Chondrocyte (in vitro differentiated cells): ENCODE measurements at regions not wholly inside any gene's neighbourhood (a gene's known extent, or its start where the extent isn't known, plus 50 kb on each side); places are given as distances from the start of the nearest gene placed in this dataset.

Experiments used
- DNase-seq: peaks from one replicate; pipeline ENCODE4 v3.0.0; 2021; ENCODE audit warnings: mixed read lengths, low spot score
- H3K27ac Mint-ChIP-seq: one replicate; pipeline ENCODE4 v1.8.0; 2021; ENCODE audit warnings: mild to moderate bottlenecking, moderate library complexity, mixed read lengths; ENCODE audit not compliant: unreplicated experiment
- H3K27me3 Mint-ChIP-seq: 2 replicates; pipeline ENCODE4 v1.8.0; 2021; ENCODE audit warnings: low read depth, mixed read lengths
- H3K36me3 Mint-ChIP-seq: 2 replicates; pipeline ENCODE4 v1.8.0; 2021; ENCODE audit warnings: low read depth, mixed read lengths
- H3K4me1 Mint-ChIP-seq: 2 replicates; pipeline ENCODE4 v1.8.0; 2021; ENCODE audit warnings: low read depth, mild to moderate bottlenecking, mixed read lengths
- H3K4me3 Mint-ChIP-seq: one replicate; pipeline ENCODE4 v1.8.0; 2021; ENCODE audit warnings: mild to moderate bottlenecking, moderate library complexity, mixed read lengths; ENCODE audit not compliant: unreplicated experiment
- H3K9me3 Mint-ChIP-seq: 2 replicates; pipeline ENCODE4 v1.8.0; 2021; ENCODE audit warnings: low read depth, mixed read lengths
- CTCF ChIP-seq: fragments of 200-600 bp; sonication (generic); IDR thresholded peaks from 2 replicates; pipeline ENCODE4 v1.5.0; 2021; ENCODE audit warnings: antibody characterized with exemption, mild to moderate bottlenecking, moderate library complexity

DNA sequence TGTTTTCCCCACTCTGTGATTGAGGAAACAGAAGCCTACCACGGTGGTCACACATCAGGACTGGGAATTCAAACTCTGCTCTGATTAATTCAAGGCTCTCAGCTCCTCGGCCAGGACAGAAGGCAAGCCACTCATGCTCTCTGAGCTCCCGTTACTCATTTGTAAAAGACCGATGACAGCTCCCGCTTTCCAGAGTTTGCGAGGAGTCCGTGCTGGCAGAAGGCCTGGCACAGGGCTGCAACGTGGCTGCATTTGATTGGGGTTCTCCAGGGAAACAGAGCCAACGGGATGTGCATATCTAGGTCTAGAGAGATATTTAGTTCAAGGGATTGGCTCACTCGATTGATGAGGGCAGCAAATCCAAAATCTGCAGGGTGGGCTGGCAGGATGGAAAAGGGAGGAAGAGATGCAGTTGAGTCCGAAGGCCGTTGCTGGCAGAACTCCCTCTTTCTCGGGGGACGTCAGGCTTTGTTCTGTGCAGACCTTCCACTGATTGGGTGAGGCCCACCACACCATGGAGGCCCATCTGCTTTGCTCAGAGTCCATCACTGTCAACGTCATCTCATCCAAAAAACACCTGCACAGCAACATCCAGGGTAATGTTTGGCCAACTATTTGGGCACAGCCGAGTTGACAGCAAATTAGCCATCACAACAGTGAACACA is 215.5 kb upstream of the RPL38 start:
- no peak overlapping the region for H3K27ac Mint-ChIP-seq
- no peaks in the 10 kb centered on the region for H3K9me3 Mint-ChIP-seq
- no peak overlapping the region for H3K4me3 Mint-ChIP-seq
- H3K27me3 Mint-ChIP-seq: peaks cover 30% of the 10 kb centered on the region
- no peak for DNase-seq
- H3K4me1 Mint-ChIP-seq: no peaks in the 10 kb centered on the region
- no peak for TF ChIP-seq CTCF
- peaks cover 2% of the 10 kb centered on the region for H3K36me3 Mint-ChIP-seq

GRCh38 chr17:73989671-73990070 is 213.8 kb upstream of the RPL38 start:
- no peak for DNase-seq
- peaks cover 25% of the 10 kb centered on the region for H3K27me3 Mint-ChIP-seq
- H3K27ac Mint-ChIP-seq: no peak overlapping the region
- H3K36me3 Mint-ChIP-seq: no peaks in the 10 kb centered on the region
- H3K4me3 Mint-ChIP-seq: no peak overlapping the region
- no peaks in the 10 kb centered on the region for H3K4me1 Mint-ChIP-seq
- TF ChIP-seq CTCF: no peak
- no peaks in the 10 kb centered on the region for H3K9me3 Mint-ChIP-seq

- no peaks in the 10 kb centered on the region for H3K9me3 Mint-ChIP-seq
- TF ChIP-seq CTCF: no peak
- H3K4me3 Mint-ChIP-seq: no peak overlapping the region
- no peak for DNase-seq
- peaks cover 22% of the 10 kb centered on the region for H3K27me3 Mint-ChIP-seq
- no peak overlapping the region for H3K27ac Mint-ChIP-seq
- no peaks in the 10 kb centered on the region for H3K36me3 Mint-ChIP-seq
- no peaks in the 10 kb centered on the region for H3K4me1 Mint-ChIP-seq
Observed at GRCh38 chr17:73990290-73990689, 213.2 kb upstream of the RPL38 start.

GRCh38 chr17:73991260-73991659 is 212.2 kb upstream of the RPL38 start:
- H3K4me1 Mint-ChIP-seq: no peaks in the 10 kb centered on the region
- H3K27ac Mint-ChIP-seq: no peak overlapping the region
- TF ChIP-seq CTCF: no peak
- DNase-seq: no peak
- H3K36me3 Mint-ChIP-seq: no peaks in the 10 kb centered on the region
- no peak overlapping the region for H3K4me3 Mint-ChIP-seq
- peaks cover 23% of the 10 kb centered on the region for H3K27me3 Mint-ChIP-seq
- H3K9me3 Mint-ChIP-seq: no peaks in the 10 kb centered on the region

GRCh38 chr17:73994946-73995345 is 208.5 kb upstream of the RPL38 start:
- Mint-ChIP-seq H3K4me1 (no peaks in the 10 kb centered on the region), H3K4me3 (no peak overlapping the region), H3K27me3 (peaks cover 27% of the 10 kb centered on the region), H3K9me3 (no peaks in the 10 kb centered on the region), H3K36me3 (no peaks in the 10 kb centered on the region), H3K27ac (no peak overlapping the region)
- TF ChIP-seq CTCF: no peak
- no peak for DNase-seq
